PFSK-1 (cell line): ENCODE measurements at regions not wholly inside any gene's neighbourhood (a gene's known extent, or its start where the extent isn't known, plus 50 kb on each side); places are given as distances from the start of the nearest gene placed in this dataset.

Experiments
- FOXP2 ChIP-seq: optimal IDR thresholded peaks from 2 replicates; pipeline ENCODE3; 2011; ENCODE audit warnings: borderline replicate concordance, control low read depth, inconsistent platforms; ENCODE audit not compliant: insufficient read depth; ENCODE audit errors: extremely low read length, extremely low read depth
- POLR2AphosphoS5 ChIP-seq: IDR thresholded peaks from 2 replicates; pipeline ENCODE4 v1.6.1; 2012; ENCODE audit warnings: low read depth, mild to moderate bottlenecking, control low read depth, low read length, moderate library complexity
- SIN3A ChIP-seq: IDR thresholded peaks from 2 replicates; pipeline ENCODE4 v1.6.1; 2012; ENCODE audit warnings: mild to moderate bottlenecking, low read length, moderate library complexity, borderline replicate concordance; ENCODE audit not compliant: insufficient read depth
- TAF1 ChIP-seq: IDR thresholded peaks from 2 replicates; pipeline ENCODE4 v1.6.1; 2012; ENCODE audit warnings: low read length, control low read depth, borderline replicate concordance; ENCODE audit not compliant: insufficient read depth
- TF ChIP-seq, protein P1 (sequence below), 2 experiments: IDR thresholded peaks; 2 replicates each; pipeline versions ENCODE4 v1.6.1 to v1.8.0; 2011 to 2012; ENCODE audit warnings: low read depth in 2 of 2, low read length in 2 of 2, control low read depth in 1 of 2, inconsistent platforms in 1 of 2, mild to moderate bottlenecking in 1 of 2, moderate library complexity in 1 of 2; ENCODE audit not compliant: insufficient read depth in 1 of 2

GRCh38 chr1:69409731-69410456 is 157.8 kb upstream of the LRRC7 start:
- TF ChIP-seq, protein P1, sequence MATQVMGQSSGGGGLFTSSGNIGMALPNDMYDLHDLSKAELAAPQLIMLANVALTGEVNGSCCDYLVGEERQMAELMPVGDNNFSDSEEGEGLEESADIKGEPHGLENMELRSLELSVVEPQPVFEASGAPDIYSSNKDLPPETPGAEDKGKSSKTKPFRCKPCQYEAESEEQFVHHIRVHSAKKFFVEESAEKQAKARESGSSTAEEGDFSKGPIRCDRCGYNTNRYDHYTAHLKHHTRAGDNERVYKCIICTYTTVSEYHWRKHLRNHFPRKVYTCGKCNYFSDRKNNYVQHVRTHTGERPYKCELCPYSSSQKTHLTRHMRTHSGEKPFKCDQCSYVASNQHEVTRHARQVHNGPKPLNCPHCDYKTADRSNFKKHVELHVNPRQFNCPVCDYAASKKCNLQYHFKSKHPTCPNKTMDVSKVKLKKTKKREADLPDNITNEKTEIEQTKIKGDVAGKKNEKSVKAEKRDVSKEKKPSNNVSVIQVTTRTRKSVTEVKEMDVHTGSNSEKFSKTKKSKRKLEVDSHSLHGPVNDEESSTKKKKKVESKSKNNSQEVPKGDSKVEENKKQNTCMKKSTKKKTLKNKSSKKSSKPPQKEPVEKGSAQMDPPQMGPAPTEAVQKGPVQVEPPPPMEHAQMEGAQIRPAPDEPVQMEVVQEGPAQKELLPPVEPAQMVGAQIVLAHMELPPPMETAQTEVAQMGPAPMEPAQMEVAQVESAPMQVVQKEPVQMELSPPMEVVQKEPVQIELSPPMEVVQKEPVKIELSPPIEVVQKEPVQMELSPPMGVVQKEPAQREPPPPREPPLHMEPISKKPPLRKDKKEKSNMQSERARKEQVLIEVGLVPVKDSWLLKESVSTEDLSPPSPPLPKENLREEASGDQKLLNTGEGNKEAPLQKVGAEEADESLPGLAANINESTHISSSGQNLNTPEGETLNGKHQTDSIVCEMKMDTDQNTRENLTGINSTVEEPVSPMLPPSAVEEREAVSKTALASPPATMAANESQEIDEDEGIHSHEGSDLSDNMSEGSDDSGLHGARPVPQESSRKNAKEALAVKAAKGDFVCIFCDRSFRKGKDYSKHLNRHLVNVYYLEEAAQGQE (IDR thresholded peaks at IDR 0.05; ENCODE audit: insufficient read depth in 1 of 2, low read depth in 2 of 2, low read length in 2 of 2), result no peak
- TF ChIP-seq TAF1 (no peak), POLR2AphosphoS5 (no peak), FOXP2 (no peak), SIN3A (no peak)

DNA sequence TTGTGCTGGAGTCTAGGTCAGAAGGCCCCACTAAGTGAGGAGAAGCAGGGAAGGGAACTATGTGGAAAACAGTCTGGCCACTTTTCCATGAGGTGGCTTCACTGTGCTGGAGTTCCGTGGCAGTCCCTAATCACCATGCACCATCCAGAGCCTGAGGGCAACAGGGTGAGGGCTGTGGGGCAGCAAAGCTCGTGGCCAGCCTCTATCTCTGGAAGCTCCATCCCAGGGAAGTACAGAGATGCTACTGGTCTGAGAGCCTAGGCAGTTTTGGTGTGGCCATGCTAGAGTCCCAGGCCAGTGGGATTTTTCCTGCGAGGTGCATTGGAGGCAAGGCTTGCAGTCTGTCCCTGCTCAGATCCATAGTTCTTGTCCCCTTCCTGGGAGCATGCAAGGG is 157.3 kb upstream of the LRRC7 start:
- no peak for TF ChIP-seq SIN3A
- no peak for TF ChIP-seq POLR2AphosphoS5
- TF ChIP-seq, protein P1 (IDR thresholded peaks at IDR 0.05; ENCODE audit: insufficient read depth in 1 of 2, low read depth in 2 of 2, low read length in 2 of 2), result no peak
- no peak for TF ChIP-seq TAF1
- no peak for TF ChIP-seq FOXP2

DNA sequence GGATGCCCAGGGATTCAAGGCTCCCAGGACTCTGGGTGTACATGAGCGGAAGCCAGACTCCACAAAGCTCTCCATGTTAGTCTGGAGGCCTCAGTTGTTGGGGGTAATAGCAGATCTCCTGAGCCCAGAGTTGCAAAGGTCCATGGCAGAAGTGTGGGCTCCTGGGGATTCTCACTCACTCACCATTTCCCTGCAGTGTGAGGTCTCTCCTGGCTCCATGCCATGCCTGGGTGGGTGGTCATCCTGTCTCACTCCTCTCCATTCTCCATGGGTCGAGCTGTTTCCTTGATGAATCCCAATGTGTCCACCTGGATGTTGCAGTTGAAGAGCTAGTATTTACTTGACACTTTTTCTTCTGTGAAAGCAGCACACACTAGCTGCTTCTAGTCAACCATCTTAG is 156.8 kb upstream of the LRRC7 start:
- no peak for TF ChIP-seq FOXP2
- TF ChIP-seq, protein P1 (IDR thresholded peaks at IDR 0.05; ENCODE audit: insufficient read depth in 1 of 2, low read depth in 2 of 2, low read length in 2 of 2), result no peak
- no peak for TF ChIP-seq POLR2AphosphoS5
- no peak for TF ChIP-seq SIN3A
- TF ChIP-seq TAF1, result no peak

- TF ChIP-seq, protein P1 (IDR thresholded peaks at IDR 0.05; ENCODE audit: insufficient read depth in 1 of 2, low read depth in 2 of 2, low read length in 2 of 2), result no peak
- no peak for TF ChIP-seq POLR2AphosphoS5
- TF ChIP-seq TAF1, result no peak
- no peak for TF ChIP-seq FOXP2
- TF ChIP-seq SIN3A, result no peak
These were observed 156.1 kb upstream of the LRRC7 start for GRCh38 chr1:69411617-69412016.
